ENCODE measurements at regions not wholly inside any gene's neighbourhood (a gene's known extent, or its start where the extent isn't known, plus 50 kb on each side); places are given as distances from the start of the nearest gene placed in this dataset.

GRCh38 chr7:25515633-25516275 lies 287.5 kb upstream of the NPVF start:
- no peak for DNase-seq (ENCODE audit: low spot score)

GRCh38 chr7:25517906-25518305 lies 289.6 kb upstream of the NPVF start:
- no peak for DNase-seq (ENCODE audit: low spot score)

DNA sequence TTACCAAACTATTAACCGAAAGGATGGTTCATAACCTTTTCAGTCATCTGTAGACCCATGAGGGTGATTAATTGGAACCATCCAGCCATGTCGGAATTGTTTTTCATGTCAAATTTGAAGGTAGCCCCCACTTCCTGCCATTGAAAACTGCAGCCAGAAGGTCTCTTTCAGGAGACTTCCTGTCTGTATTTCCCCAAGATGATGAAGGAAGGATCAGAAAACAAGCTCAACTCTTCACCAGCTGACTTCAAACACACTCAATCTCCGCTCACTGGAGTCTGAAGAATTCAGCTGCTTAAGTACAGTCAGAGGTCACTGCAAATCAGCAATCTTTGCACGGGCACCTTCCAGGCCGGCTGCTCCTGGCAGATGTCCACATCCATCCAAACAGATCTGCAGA lies 291.7 kb upstream of the NPVF start:
- no peak for DNase-seq (ENCODE audit: low spot score)

DNA sequence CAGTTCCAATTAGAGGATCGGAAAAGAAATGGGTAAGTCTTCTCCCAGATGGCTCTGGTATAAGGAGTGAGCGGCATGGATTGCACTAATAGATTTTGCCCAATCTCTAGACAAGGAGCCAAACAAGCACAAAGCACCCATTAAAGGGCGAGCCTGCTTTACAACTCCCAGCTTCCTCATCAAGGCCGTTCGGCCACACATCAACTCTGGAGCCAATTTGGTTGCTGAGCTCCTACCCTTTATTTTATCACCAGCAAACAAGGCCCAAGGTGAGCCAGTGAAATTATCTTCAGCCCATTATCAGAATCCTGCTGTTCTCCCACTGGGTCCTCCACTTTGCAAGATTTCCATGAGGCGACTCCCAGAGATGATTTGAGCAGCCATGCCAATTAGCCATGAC lies 292.2 kb upstream of the NPVF start:
- no peak for DNase-seq (ENCODE audit: low spot score)

DNA sequence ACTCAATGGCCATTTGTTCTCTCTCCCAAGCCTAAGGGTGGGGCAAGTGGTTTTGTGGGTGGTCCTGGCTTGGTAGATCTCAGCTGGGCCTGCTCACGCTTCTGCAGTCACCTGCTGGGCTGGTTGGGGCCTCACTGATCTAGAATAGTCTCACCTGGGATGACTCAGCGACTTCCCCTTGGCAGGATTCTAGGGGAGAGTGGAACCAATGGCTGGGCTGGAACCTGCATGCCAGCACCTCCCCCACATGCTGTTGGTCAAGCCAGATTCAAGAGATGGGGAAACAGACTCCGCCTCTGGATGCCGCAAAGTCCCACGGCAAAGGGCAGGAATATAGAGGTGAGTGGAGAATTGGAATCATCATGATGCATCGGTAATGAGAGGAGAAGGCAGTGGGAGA lies 292.9 kb upstream of the NPVF start:
- DNase-seq (ENCODE audit: low spot score) = no peak

DNA sequence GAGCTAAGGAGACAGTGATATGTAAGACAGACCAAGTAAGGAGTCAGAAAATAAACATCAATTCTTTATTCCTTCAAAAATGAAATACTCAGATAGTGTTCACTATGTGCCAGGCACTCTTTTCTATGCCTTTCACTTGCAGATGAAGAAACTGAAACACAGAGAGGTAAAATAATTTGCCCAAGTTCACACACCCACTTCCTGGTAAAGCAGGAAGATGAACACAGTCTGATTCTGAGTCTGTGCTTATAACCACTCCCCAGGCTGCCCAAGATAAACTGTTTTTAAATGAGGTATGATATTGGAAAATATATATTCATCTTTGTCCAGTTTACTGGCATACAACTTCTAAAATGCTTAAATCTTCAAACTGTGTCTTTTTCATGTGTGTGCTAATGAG lies 294.4 kb upstream of the NPVF start:
- DNase-seq (ENCODE audit: low spot score) = no peak

- DNase-seq (ENCODE audit: low spot score) = no peak
Measured at GRCh38 chr7:25527665-25528170, 299.4 kb upstream of the NPVF start.

GRCh38 chr7:25529320-25529719 lies 301.0 kb upstream of the NPVF start:
- no peak for DNase-seq (ENCODE audit: low spot score)

DNA sequence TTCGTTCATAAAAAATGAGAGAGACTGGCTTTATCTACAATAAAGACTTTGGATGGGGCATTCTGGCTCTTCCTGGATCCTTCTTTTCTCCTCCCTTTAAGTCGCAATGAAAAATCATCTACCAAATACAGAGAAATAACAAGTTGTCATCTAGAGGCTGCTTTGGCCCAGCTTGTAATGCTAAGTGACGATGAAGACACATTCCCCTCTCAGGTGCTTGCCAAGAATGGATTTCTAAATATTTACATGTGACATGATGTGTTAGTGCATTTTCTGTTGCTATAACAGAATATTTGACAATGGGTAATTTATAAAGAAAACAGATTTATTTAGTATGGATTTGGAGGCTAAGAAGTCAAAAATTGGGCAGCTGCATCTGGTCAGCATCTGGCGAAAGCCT lies 308.6 kb upstream of the NPVF start:
- DNase-seq (ENCODE audit: low spot score) = no peak

DNA sequence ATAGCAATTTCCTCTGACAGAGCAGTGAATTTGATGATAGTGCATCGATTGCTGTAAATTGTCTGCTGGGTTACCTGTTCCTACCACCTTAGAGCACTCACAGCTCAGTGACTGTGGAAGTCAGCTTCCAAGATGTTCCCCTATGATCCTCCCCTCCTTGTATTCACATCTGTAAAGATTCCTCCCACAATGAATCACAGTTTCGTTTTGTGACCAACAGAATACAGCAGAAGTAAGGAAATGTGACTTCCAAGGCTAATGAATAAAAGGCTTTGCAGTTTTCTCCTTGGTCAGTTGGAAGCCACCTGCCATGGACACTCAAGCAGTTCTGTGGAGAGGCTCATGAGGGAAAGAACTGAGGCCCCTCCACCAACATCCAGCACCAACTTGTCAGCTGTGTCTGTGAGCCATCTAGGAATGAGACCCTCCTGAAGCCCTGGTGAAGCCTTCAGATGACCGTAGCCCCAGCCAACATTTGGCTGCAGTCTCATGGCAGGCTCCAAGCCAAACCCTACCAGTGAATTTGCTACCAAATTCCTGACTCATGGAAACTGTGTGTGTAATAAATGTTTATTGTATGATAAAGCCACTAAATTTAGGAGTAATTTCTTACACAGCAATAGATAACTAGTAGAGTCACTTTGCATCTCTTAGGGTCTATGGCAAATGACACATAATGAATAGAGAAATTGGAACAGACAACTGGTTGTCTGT lies 309.5 kb upstream of the NPVF start:
- DNase-seq (ENCODE audit: low spot score) = no peak

DNA sequence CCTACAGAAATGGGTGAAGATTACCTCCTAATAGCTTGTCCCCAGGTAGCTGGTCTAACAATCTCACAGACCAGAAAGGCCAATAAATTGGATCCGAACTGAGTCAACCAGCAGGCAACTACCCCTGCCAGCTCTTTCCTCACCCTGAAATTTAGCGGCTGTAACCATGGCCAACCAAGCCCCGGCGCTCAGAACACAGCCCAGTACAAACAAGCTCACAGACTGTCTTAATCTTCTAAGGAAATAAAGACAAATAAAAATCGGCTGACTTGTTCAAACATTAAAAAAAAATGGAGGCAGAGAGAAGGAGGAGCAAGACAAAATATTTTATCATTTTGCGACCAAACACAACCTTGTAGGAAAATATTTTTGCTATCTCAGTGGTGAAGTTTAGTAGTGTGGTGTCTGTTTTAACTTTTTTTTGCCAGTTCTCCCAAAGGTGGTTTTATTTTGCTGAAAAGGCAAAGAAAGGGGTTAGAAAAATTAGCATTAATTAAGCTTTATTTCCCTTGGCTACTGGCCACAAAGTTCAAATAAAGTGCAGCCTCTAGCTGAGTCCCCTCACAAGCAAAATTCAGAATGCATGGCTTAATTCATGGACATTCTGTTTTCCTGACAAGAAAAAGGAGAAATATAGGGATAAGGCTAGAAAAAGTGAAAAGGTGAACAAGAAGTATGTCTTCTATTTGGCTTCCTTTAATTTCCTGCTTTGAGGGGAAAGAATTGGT lies 313.0 kb upstream of the NPVF start:
- no peak for DNase-seq (ENCODE audit: low spot score)

DNA sequence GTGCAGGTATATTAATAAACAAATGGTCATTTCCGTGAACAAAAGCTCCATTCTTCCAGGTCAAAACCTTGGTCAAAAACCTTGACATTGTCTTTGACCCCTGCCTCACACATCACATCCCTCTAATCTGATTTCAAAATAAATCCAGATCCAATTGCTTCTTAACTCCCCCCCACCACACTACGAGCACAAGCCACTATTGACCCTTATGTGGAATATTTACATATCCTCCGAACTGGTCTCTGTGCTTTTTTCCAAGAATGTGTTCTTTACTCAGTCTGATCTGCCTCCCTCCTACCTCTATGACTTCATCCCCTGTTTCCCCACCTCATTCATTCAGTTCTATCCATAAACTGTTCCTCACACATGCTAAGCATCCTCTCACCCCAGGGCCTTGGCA lies 313.6 kb upstream of the NPVF start:
- DNase-seq (ENCODE audit: low spot score) = no peak

DNA sequence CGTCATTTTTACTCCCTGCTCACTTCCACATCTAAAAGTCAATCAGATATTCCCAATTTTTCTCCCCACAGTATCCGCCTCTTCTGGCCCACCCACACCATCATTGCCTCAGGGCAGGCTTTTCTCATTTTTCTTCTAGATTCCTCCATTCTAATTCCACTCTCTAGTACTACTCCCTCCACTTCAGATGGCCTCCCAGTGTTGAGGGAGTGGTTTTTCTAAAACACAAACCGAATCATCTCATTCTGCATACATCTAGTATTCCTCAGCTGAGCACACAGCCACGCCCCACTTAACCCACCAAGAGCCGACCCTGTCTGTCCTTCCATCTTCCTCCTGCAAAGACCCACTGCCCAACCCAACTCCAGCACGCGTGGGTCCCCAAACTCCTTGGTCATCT lies 314.9 kb upstream of the NPVF start:
- DNase-seq (ENCODE audit: low spot score) = no peak

GRCh38 chr7:25543798-25544197 lies 315.5 kb upstream of the NPVF start:
- no peak for DNase-seq (ENCODE audit: low spot score)

GRCh38 chr7:25544254-25544653 lies 316.0 kb upstream of the NPVF start:
- DNase-seq (ENCODE audit: low spot score) = no peak

- DNase-seq (ENCODE audit: low spot score) = no peak
Measured at GRCh38 chr7:25545124-25546008, 317.1 kb upstream of the NPVF start.

GRCh38 chr7:25546306-25546705 lies 318.0 kb upstream of the NPVF start:
- DNase-seq (ENCODE audit: low spot score) = no peak

GRCh38 chr7:25549271-25549921 lies 321.1 kb upstream of the NPVF start:
- no peak for DNase-seq (ENCODE audit: low spot score)

DNA sequence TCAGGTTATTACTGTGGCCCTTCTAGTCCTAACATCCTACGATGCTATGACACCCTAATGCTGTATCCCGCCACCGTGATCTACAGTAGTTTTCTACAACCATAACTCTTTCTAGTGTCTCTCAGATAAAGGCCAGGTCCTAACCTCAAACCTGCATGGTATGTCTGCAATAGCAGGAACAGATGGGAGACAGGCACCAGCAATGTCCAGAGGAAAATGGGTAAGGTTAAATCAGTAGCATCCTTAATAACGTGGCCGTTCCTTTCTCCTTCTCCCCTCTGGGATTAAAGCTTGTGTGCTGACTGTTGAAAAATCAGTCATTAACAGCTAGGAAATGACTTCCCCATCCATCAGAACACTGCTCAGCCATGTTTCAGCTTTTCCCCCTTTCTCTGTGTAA lies 321.9 kb upstream of the NPVF start:
- no peak for DNase-seq (ENCODE audit: low spot score)

GRCh38 chr7:25552998-25553397 lies 324.7 kb upstream of the NPVF start:
- no peak for DNase-seq (ENCODE audit: low spot score)

DNA sequence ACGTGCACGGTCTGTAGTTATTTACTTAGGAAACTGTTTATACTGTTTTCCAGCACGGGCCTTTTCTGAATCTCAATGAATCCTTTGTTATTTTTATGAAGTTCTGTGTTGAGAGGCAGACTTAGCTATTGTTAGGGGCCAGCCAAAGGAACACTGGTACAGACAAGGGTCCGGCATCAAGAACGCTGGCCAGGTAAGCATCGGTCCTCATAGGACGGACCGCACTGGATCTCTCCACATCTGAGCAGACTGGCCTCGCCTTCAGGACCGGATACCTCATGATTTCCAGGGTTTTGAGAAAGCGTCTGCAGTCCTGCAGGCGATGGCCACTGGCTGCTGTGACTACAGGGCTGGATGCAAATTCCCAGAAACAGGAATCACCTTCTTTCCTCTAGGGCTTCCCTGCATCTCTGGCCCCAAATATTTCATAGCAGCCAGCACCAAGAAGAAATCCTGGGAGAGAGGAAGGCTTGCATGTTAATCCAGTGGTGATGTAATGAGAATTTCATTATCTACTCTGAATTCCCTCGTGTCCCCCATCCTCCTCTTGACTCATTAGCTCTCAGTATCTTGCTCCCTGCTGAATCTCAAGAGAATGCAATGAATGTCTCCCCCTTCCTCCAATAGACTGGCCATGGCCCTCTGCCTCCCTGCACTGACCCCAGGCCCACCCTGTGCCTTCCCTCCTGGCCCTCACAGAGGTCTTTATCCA lies 325.4 kb upstream of the NPVF start:
- DNase-seq (ENCODE audit: low spot score) = no peak

Data from germinal center (tissue), 1 donor.